Fibroblast of peridontal ligament (primary cell): ENCODE measurements at regions not wholly inside any gene's neighbourhood (a gene's known extent, or its start where the extent isn't known, plus 50 kb on each side); places are given as distances from the start of the nearest gene placed in this dataset.
"Not testable (repeated sequence)": the region's sequence is repeated elsewhere in the genome, so short reads cannot be mapped to it uniquely, and the experiment has no call there.

ENCODE experiments used
- DNase-seq: peaks from one replicate; pipeline ENCODE4 v3.0.0-alpha.2; 2010; ENCODE audit errors: extremely low read depth

DNA sequence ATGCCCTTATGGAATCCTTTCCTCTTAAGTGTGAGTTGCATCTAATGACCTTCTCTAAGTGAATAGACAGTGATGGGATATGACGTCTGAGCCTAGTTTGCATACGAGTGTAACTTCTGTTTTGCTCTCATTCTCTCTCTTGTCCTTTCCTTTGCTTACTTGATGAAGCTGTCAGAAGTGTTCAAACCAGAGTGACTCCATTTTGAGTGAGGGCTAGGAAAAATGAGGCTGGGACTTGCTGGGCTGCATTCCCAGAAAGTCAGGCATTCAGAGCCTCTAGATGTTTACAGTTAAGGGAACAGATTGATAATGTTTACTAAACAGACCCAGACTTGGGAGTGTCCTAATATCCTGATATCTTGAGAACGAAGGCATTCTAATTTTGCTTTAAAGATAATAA, 311.2 kb upstream of the SOX4 start:
- not testable (repeated sequence) for DNase-seq

DNA sequence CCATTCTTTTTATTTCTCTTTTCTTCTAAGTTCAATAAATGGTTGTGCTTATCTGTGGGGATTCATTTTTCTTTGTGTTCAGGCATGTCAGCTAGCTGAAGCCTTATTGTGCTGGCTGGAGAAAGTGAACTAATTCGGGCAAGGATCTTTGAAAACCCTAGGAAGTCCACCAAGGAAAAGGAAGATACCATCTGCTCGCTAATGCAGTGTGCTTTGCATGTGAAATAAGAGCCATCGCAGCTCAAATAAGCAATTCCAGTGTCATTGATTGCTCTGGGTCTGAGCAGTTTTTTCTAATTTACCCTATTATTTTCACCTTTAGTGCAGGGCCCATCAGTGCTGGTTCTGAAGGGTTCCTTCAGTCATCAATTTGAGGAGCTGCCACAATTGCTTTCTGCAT, 309.4 kb upstream of the SOX4 start:
- no peak for DNase-seq

DNA sequence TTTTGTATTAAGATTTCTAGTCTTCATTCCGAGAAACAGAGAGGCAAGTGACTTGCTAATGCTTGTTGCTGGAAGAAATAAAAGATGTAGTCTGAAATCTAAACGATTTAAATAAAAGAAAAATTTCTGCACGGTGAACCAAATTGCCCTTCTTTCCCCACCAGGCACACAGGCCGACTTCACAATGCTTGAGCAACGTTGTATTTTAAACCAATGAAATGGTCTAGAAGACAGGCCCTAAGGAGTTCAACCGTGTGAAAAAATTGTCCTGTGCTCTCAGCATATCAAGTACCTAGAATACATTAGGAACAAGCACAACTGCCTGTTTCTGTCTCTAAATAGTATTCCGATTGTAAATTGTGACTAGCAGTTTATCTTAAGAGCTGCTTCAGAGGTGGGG, 308.8 kb upstream of the SOX4 start:
- DNase-seq = no peak

DNA sequence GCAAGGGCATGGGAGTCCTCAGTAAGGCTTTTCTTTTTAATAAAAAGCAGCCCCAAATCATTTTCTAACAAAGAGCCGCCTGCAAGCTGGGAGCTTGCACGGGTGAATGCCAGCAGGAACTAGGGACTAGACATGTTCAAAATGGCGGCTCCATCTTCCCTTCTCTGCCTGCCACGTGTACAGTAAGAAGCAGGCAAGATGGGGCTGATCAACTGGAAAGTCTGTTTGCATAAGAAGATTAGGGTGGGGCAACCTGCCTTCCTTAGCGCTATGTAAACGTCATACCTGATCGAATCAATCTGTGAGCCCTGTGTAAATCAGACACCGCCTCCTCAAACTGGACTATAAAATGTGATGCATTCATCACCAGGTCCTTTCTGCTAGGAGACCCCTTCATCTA, 299.4 kb upstream of the SOX4 start:
- no peak for DNase-seq

DNA sequence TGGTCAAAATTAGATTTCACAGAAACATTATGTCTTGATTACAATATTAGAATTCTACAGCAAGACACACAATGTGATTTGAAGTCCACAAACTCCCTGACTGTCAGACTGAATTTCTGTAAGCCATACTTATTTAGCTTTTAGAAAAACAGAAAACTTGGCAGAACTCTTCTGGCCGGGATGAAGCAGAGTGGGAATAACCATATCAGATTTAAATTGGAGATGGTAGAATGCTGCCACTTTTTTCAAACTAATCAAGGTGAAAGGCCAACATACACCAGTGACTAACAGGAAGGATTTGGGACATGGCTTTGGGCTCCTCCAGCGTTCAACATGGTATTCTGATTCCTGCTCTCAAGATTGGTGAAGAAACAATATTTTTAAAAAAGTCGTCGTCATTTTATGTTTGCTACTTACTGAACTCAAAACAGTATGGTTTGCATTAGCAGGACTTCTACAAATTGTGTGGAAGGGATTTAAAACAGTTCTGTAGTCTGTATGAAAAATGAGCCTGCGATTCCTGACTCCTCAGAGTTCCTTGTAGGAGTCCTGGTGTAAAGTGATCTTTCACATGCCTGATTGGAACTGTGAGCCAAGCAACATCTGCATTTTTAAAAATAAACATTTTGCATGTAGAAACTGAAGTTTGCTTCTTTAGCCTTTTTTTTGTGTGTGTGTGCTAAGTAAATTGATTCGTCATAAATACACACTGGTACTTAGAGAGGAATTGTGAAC, 297.9 kb upstream of the SOX4 start:
- DNase-seq = peak; percentile 79

DNA sequence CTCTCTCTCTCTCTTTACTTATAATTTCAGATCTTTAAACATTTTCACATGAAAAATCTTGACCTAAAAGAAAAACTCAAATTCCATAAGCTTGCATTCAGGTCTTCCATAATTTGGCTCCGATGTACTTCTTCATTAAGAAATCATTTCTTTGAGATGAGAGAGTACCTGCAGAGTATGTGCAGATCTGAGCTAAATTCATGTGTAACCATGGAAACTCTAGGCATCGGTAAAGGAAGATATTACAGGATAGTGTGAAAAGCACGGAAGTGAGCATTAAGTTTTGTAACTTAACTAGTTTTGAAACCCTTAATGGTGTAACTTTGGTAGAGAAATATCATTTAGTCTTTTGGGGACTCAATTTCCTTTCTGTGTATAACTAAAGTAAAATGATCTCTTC, 295.9 kb upstream of the SOX4 start:
- DNase-seq = no peak

DNA sequence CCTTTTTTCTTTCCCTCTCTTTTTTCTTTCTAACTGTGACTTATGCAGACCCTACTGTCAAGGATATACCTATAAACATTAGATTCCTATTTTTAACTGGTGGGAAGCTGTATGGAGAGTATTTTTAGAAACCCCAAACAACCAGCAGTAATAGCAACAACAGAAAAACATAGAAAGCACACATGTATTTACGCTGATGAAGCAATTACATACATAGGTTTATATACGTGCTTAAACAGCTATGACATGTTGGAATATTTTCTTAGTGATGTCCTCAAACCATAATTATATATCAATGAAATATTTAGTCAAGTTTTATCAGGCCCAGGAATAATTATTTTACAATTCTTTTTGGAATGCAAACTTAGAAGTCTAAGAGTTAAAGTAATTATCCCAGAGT, 294.3 kb upstream of the SOX4 start:
- DNase-seq = no peak

DNA sequence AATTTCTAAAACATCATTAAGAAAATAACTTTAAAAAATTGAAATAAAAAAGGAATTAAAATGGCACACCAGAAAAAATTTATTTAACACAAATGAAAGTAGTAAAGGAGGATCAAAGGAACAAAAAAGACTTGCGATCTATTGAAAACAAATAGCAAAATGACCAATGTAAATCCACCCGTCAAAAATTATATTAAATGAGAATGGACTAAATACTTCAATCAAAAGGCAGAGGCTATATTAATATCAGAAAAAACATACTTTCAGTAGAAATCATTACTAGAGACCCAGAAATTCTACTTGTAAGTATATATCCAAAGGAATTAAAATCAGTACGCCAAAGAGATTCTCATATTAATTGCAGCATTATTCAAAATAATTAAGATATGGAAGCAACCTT, 293.1 kb upstream of the SOX4 start:
- no peak for DNase-seq

DNA sequence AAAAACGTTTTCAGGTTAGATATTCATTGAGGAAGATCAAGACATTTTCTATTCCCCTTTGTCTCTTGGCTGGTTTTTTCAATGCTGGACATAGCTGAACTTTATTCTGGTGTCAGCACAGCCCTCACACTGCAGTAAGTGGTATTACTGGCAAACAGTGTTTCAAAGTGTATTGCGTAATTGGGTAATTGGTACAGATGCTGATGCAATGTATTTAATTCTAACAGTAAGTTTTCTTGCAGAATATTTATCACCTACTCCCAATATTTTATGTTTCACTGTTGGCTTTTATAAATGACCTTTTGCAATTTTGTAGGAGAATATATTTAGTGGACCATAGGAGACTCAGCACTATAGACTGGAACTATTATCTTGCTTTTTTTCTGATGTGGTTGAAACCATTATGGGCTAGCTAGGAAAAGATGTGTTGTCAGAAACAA, 287.6 kb upstream of the SOX4 start:
- peak; percentile 76 for DNase-seq

DNA sequence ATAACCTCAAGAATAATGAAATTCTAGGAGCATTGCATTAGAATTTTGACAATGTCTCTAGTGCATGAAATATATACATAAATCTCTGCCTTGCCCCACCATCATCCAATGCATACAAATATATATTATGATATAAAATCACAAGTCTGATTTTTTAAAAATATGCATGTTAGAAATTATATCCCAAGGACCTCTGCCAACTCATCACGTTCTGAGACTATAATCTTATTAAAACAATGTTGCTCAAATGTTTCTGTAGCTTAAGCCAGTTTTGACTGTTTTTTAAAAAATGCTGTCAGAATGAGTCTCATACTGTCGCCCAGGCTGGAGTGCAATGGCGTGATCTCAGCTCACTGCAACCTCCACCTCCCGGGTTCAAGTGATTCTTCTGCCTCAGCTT, 287.0 kb upstream of the SOX4 start:
- no peak for DNase-seq

DNA sequence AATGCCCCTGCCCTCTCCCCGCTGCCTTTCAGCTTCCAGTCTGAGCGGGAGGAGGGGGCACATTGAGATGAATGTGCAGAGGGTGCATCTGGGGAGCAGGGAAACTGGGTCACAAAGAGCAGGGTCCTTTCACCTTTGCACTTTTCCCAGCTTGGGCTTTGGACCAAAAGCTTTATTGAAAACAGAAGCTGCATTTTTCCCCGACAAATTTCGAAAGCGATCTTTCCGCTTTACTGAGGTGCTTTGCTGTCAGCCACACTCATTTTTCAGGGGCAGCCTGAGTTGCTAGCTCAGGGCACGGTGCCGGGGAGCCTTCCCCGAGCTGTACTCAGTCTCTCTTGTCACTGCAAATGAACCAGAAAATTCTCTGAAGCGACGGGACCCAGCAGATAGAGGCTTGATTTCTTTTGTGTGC, 283.7 kb upstream of the SOX4 start:
- peak; percentile 10 for DNase-seq

DNA sequence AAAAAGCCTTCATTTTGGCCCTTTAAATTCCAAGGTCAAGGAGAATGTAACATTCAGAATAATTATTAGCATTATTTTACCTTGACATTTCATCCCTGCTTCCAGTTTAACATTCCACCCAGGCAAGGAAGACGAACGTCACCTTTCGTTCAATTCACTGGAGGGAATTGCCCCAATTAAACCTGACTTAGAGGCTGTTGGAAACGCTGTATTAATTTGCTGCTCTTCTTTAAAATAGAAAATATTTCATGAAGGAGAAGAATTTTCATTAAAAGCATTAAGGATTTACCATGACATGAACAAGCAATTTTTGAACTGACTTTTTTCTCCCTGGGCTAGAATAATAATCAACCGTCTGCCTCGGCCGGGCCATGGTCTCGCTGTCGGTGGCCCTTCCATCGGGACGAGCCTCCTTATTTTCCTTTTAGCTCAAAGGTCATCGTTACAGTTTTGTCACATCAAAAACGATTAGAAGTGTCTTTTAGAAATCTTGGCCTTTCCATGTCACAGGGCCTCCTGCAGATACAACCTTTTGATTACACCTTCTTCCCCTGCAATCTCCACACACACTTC, 282.9 kb upstream of the SOX4 start:
- no peak for DNase-seq

DNA sequence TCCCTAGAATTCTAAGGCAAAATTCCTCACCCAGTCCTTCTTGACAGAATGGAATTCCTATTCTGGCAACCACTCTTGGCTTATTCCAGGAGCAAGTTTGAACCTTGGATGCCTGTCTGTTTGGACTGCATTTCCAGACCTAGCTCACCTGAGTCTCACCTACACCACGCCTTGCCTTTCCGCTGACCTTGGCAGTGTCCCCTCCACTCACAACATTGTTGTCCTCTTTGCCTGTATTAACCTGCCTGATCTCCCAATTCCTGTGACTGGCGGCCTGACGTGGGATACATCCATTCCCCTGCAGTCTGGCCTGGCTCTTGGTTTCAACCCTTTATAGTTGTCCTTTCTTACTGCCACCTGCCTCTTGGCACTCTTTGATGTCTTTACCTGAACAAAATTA, 281.4 kb upstream of the SOX4 start:
- DNase-seq = no peak

DNA sequence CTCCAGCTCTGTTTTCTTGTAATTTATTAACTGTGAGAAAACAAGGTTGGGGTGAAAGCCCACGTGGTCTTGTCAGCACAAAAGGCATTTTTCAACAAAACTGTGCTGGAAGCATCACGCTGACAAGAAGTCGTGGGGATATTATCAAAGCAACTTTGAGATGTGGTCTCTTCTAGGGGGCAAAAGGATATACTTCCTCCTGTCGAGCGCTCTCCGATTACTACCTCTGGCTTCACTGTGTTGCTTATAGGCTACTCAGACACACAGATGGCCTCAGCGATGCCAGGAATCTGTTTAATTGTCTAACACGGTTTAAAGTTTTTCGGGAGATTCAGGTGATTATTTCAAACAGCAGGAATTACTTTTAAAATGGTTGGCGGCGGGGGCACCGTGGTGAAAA, 275.9 kb upstream of the SOX4 start:
- DNase-seq = no peak

DNA sequence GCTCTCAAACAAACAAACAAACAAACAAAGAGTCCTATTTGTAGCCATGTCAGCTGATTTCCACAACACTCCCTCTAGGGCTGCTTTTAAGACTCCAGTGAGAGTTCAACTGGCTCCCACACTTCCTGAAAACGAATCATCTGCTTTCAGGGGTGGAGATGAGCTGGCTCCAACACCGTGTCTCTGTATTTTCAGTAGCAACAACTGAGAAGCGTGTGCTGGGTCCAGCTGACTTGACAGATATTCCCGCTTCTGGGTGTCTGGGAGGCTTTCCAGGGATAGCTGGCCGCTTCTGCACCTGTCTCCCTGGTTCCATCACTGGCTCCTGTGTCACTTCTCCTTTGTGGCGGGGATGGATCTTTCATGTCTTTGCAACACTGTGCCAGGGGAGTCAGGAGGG, 272.5 kb upstream of the SOX4 start:
- no peak for DNase-seq

DNA sequence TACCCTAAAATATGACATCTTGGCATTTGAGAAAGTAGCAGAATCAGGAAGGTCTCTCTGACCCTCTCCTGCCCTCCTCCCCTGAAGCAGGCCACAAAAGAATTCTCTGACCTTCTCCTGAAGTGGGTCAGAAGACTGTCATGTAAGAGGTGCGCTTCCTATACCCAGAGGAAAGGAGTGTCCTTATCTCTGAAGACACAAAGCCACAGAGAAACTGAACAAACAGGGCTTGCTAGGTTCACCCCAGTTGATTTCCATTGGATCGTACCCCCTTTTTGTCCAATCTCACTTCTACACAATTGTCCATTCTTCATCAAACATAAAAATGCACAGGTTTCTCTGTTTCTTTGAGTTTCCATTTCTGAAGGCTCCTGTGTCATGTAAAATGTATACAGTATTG, 272.0 kb upstream of the SOX4 start:
- DNase-seq = no peak

DNA sequence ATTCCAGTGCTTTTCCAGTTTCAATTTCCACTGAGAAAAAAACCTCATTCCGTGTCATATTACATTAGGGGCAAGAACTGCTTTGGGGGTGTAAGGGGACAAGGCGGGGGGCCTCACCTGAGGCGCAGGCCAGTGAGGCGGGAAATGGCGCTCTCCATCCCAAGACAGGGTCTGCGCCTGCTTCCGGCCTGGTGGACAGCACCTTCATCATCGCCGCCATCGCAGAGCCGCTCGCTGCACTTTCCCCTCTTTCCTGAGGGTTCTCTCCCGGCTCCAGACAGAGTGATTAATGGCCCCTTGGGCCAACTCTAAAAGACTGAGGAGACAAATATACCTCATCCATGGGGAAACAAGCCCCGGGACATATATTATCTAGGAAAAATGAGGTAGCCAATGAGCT, 270.0 kb upstream of the SOX4 start:
- no peak for DNase-seq

DNA sequence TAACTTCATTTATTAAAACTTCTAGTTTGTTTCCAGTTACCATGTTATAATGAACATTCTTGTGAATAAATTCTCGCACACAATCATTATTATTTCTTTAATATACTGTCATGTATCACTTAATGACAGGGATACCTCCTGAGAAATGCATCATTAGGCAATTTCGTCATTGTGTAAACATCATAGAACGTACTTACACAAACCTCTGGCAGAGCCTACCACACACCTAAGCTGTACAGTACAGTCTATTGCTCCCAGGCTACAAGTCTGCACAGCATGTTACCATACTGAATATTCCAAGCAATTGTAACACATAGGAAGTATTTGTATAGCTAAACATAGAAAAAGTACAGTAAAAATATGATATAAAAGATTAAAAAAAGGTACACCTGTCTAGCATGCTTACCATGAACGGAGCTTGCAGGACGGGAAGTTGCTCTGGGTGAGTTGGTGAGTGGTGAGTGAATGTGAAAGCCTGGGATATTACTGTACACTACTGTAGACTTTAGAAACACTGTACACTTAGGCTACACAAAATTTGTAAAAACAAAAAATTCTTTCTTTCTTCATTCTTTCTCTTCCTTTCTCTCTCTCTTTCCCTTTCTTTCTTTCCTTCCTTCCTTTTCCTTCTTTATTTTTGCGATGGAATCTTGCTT, 268.2 kb upstream of the SOX4 start:
- DNase-seq = no peak

DNA sequence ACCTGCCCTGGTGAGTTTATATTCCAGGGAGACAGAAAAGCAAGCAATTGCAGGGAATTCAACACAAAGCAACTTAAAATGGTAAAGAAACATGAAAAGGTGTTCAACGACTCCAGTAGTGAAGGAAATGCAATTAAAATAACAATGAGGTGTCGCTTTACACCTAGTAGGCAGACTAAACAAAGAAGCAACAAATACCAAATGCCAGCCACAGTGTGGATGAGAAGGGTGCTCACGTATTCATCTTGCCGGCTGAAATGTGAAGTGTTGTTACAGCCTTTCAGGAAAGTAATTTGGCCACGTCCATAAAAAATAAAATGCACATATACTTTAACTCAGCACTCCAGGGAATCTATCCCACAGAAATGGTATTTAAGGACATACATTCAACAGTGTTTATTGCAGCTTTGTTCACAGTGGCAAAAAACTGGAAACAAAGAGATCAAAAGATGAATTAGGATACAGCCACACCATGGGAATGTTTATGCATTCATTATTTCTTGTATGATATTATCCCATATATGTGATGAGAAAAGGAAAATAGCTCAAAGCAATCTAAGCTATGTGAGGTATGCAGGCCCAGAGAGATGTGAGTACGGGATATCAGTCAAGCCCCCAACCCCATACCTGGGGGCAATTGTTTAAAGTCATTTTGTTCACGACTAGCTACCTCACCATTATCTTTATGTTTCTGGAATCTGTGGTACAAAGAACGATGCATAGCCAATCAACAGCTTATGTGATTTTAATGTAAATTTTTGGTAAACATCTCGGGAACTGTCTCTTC, 266.0 kb upstream of the SOX4 start:
- DNase-seq = no peak

DNA sequence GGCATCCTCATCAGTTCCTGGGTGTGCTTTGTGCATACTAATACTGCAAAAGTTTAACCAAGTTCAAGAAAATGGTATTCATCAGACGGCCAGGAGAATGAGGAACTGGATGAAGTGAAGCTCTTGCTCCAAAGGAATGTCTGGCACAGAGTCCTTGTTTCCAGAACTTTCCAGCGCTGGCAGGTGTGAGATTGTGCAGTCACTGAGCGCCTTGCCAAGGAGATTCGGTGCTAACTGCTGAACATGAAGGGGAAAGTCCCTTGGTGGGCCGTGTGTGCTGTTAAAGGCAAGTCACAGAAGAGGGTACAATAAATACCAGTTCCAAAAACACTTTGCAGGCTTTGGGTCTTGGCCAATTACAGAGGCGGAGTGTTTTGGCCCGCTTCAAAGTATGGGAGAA, 262.3 kb upstream of the SOX4 start:
- DNase-seq = no peak

DNA sequence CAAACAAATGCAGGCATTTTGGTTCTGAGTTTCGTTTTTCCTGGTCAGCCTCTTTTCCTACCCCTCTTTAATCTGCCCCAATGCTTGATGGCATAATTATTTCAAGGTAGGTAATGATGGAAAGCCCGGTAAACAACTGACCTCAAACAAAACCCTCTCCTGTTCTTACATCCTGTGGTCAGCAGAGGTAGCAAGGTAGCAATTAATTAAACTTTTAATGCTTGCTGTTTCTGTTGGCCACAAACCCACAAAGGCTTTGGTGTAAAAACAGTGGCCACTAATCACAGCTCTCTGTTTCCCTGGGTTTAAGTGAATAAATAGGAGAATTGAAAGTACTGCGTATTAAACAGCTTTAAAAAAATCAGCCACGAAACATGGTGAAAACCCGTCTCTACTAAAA, 261.5 kb upstream of the SOX4 start:
- no peak for DNase-seq

DNA sequence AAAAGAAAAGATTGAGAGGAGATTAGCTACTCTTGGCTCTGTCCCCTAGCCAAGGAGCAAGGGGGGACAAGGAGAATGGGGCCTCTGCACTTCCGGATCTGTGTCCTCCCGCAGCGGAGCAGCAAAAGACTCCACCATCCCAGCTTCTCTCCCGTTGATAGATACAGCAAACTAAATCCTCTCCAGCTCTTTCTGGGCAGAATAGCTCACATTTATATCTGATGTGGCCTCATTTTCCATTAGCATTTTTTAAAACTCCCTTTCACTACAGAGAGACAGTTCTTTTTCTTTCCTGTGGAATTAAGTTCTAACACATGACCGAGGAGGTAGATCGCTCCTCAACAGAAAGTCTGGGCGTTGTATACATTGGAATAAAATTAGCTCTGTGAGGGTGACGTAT, 260.9 kb upstream of the SOX4 start:
- no peak for DNase-seq

DNA sequence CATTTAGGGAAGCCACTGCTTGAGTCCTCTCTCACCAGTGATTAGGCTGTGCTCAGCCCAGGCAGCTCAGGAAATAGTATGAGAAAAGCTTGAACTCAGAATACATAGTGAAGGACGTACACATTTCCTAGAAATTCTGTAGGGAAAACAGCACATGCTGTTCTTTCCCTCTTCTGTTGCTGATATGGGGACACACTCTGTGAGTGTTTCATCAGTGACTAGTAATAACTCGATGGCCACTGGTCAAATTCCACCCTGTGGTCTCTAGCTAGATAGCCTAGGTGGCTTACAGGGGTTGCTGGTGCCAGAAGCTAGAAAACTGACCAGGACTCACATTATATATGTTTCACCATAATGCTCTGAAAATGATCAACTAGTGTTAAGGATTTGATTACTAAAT, 259.8 kb upstream of the SOX4 start:
- no peak for DNase-seq
